ENCODE measurements at regions not wholly inside any gene's neighbourhood (a gene's known extent, or its start where the extent isn't known, plus 50 kb on each side); places are given as distances from the start of the nearest gene placed in this dataset.

- TF ChIP-seq, protein P1, sequence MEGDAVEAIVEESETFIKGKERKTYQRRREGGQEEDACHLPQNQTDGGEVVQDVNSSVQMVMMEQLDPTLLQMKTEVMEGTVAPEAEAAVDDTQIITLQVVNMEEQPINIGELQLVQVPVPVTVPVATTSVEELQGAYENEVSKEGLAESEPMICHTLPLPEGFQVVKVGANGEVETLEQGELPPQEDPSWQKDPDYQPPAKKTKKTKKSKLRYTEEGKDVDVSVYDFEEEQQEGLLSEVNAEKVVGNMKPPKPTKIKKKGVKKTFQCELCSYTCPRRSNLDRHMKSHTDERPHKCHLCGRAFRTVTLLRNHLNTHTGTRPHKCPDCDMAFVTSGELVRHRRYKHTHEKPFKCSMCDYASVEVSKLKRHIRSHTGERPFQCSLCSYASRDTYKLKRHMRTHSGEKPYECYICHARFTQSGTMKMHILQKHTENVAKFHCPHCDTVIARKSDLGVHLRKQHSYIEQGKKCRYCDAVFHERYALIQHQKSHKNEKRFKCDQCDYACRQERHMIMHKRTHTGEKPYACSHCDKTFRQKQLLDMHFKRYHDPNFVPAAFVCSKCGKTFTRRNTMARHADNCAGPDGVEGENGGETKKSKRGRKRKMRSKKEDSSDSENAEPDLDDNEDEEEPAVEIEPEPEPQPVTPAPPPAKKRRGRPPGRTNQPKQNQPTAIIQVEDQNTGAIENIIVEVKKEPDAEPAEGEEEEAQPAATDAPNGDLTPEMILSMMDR (IDR thresholded peaks at IDR 0.05; ENCODE audit: insufficient read depth, low read length, poor library complexity, severe bottlenecking), result no peak
- no peak for TF ChIP-seq EZH2phosphoT487 (conservative IDR thresholded peaks at IDR 0.05; ENCODE audit: low read length)
These were observed 80.1 kb upstream of the FAM204A start for GRCh38 chr10:118422241-118422640.
